H1 (cell line): ENCODE measurements at regions not wholly inside any gene's neighbourhood (a gene's known extent, or its start where the extent isn't known, plus 50 kb on each side); places are given as distances from the start of the nearest gene placed in this dataset.

Experiments
- MAFK ChIP-seq: IDR thresholded peaks from 2 replicates; pipeline ENCODE4 v1.6.1; 2012; ENCODE audit warnings: low read depth, mild to moderate bottlenecking, improper control_type of control experiment, low read length
- SIRT6 ChIP-seq: IDR thresholded peaks from one replicate; pipeline ENCODE4 v1.7.1; 2012; ENCODE audit warnings: low read length, inconsistent platforms

- TF ChIP-seq SIRT6, result no peak
- TF ChIP-seq MAFK, result no peak
Measured at GRCh38 chr5:108505608-108506007, 123.7 kb upstream of the FBXL17 start (continued).
